Lower leg skin (tissue), 3 donors: ENCODE measurements at regions not wholly inside any gene's neighbourhood (a gene's known extent, or its start where the extent isn't known, plus 50 kb on each side); places are given as distances from the start of the nearest gene placed in this dataset.

Source experiments
- POLR2A ChIP-seq, 2 donors: fragments of 450-650 bp; IDR thresholded peaks; one replicate each; pipeline ENCODE4 v1.6.1; 2016 to 2017; ENCODE audit warnings: antibody characterized with exemption in 2 of 2, mild to moderate bottlenecking in 1 of 2, moderate library complexity in 1 of 2
- TF ChIP-seq, protein P1 (sequence below), 3 donors: fragments of 450-650 bp; IDR thresholded peaks; one replicate each; pipeline ENCODE4 v1.5.1; 2016; ENCODE audit warnings: antibody characterized with exemption in 3 of 3, mild to moderate bottlenecking in 3 of 3, moderate library complexity in 2 of 3

DNA sequence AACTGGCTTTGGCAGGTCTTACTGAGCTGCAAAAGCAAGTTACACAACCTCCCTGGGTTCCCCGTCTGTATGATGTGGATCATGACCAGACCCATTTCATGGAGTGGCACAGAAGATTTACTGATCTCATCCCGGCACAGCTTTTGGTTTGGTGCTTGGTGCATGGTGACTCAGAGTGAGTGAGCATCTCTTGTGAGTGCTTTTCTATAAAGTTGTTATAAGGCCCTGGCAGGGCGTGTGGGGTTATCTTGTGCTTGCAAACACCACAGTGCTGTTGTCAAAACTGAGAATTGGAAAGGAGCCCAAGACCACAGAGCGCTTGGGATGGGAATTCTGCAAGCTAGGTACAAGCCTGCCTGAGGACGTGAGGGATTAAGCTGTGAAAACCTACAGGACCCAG, 425.2 kb downstream of the GADD45G start:
- TF ChIP-seq, protein P1, sequence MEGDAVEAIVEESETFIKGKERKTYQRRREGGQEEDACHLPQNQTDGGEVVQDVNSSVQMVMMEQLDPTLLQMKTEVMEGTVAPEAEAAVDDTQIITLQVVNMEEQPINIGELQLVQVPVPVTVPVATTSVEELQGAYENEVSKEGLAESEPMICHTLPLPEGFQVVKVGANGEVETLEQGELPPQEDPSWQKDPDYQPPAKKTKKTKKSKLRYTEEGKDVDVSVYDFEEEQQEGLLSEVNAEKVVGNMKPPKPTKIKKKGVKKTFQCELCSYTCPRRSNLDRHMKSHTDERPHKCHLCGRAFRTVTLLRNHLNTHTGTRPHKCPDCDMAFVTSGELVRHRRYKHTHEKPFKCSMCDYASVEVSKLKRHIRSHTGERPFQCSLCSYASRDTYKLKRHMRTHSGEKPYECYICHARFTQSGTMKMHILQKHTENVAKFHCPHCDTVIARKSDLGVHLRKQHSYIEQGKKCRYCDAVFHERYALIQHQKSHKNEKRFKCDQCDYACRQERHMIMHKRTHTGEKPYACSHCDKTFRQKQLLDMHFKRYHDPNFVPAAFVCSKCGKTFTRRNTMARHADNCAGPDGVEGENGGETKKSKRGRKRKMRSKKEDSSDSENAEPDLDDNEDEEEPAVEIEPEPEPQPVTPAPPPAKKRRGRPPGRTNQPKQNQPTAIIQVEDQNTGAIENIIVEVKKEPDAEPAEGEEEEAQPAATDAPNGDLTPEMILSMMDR (IDR thresholded peaks at IDR 0.05): no peak
- TF ChIP-seq POLR2A (IDR thresholded peaks at IDR 0.05): no peak
